ENCODE measurements at regions not wholly inside any gene's neighbourhood (a gene's known extent, or its start where the extent isn't known, plus 50 kb on each side); places are given as distances from the start of the nearest gene placed in this dataset.

GRCh38 chr18:55090564-55091188 is 131.4 kb upstream of the CCDC68 start:
- DNase-seq (ENCODE audit: low spot score): no peak

DNA sequence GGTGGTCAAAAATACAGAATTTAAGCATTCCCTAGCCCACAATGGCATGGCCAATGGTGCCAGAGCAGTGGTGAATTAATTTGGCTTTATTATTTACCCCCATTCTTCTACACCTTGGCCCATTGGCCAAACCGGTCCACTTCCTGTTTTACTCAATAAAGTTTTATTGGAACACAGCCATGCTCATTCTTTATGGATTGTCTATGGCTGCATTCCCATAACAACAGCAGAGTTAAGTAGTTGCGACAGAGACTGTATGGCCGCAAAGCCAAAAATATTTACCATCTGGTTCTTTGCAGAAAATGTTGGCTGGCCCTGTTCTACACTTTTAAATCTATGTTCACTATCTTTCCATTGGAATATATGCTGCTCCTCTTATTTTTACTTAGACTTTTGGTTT is 130.3 kb upstream of the CCDC68 start:
- DNase-seq (ENCODE audit: low spot score): no peak

DNA sequence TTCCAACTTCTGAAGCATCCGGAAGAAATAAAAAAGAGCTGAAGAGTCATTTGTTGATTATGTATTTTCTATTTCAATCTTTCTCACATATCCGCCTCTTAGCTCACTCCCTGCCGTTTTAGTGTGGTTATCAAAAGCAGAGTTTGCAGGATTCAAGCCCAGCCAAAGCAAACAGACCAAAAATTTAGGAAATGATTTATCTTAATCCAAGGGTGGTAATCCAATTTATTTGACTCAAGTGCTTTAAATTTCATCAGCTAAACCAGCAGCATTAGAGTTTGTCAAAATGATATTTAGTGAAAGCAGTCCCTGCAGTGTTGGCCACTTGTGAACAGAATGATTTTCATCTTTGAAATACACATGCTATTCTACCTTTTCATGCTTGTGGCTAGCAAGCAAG is 129.3 kb upstream of the CCDC68 start:
- no peak for DNase-seq (ENCODE audit: low spot score)

GRCh38 chr18:55088000-55088401 is 128.7 kb upstream of the CCDC68 start:
- DNase-seq (ENCODE audit: low spot score): no peak

- no peak for DNase-seq (ENCODE audit: low spot score)
Observed at GRCh38 chr18:55086906-55087305, 127.6 kb upstream of the CCDC68 start.

- no peak for DNase-seq (ENCODE audit: low spot score)
Observed at GRCh38 chr18:55085557-55086285, 126.5 kb upstream of the CCDC68 start.

DNA sequence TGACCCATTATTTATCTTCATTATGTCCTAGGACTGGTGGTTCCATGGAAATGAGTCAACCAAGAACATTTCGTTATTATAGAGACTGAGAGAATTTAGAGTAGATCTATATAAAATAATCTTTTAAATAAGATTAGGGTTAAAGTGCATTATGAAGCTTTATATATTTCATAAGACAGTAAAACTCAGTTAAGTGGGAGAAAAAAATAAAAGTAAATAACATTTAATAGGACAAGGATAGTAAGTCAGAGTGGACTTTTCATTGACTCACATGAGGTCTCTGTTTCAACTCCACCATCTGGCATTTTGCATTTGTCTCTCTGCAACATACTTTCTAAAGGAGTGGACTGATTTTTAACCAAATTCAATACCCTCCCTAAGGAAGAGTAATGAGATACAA is 125.3 kb upstream of the CCDC68 start:
- no peak for DNase-seq (ENCODE audit: low spot score)

DNA sequence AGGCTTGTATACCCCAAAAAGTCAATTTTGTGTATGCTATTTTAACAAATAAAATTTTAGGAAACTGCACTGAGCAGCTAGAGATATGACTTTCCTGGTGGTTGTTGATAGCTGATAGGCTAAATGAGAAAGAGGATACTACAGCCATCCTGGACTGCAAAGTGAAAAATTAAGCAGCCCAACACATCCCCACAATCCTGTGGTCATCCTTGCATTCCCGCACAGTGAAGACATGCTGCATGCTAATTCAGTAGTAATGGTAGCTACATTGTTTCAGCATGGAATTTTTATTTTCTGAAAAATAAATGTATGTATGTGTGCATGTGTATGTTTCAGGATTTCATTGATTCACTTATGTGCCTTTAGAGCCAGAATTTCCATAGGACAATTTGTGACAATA is 124.2 kb upstream of the CCDC68 start:
- no peak for DNase-seq (ENCODE audit: low spot score)

DNA sequence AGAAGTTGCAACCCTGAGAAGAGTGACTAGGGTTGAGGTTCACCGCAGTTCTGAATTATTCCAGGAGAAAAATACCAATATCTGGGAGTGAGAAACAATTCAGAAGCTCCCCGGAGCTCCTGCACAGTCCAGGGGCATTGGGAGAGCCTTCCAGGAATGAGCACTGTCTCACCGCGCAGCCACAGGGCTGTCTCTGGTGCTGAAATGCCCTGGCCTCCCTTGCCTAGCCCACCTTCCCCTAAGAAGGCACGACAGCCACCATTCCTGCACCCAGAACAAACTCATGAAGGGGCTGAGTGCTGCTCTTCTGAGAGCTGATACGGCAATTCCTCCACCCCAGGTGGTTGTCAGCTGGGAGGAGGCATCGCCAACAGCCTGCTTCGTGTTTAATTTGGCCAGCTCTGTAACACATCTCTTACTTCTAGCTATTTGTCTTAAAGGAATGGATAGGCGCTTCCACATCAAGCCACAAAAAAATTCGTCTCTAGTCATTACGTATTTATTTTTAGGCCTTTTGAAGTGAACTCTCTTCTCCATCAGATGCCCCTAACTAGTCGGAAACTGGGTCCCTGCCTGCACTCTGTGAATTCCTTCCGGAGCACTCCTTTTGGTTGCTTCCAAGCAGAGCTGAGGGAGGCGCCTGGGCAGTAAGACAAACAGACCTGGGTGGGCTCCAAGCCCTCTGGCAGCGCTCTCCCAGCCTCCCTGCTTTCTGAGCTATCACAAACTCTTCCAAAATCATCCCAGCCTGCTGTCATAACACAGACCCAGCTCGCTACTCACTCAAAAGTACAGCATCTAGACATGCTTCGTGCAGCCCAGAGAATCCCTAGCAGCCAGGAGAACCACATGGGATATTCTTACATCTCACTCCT is 120.5 kb upstream of the CCDC68 start:
- DNase-seq (ENCODE audit: low spot score): peak; percentile 0

GRCh38 chr18:55079067-55079466 is 119.8 kb upstream of the CCDC68 start:
- DNase-seq (ENCODE audit: low spot score): no peak

GRCh38 chr18:55078303-55078932 is 119.2 kb upstream of the CCDC68 start:
- DNase-seq (ENCODE audit: low spot score): no peak

GRCh38 chr18:55076643-55077218 is 117.5 kb upstream of the CCDC68 start:
- DNase-seq (ENCODE audit: low spot score): no peak

DNA sequence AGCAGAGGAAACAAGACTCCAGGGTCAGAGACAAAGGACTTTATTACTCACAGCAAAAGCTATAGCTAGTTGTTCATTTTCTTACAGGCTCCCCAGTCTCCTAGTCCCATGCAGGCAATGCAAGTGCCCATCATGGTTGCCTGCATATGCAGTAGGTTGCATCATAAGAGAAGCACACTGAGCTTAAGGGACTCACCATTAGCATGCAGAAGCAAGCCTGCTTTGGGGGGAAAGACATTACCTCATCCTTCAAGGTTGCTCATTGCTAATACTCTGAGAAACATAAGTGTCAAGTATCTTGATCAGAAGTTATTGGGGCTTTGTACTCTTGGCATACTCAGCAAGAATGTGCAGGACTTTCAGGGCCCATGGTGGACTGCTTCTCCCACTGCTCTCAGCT is 114.6 kb upstream of the CCDC68 start:
- no peak for DNase-seq (ENCODE audit: low spot score)

DNA sequence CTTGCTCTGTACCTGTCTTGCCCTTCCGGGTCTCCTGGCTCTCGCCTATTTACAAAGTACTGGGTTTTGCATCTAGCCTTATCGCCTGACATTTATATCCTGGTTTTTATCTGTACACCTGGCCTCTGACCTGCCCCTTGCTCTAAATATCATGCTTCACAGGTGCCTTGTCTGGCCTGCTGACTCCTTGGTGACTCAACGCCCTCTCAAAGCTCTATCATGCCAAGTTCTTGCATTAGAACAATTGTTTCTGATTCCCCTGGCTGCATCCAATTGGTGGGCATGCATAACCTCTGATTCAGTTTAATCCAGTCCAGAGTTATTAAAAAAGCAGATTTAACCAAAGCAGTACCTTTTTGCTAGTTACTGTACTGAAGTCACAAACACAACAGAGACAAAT is 113.9 kb upstream of the CCDC68 start:
- DNase-seq (ENCODE audit: low spot score): no peak

GRCh38 chr18:55072698-55073097 is 113.4 kb upstream of the CCDC68 start:
- no peak for DNase-seq (ENCODE audit: low spot score)

- DNase-seq (ENCODE audit: low spot score): no peak
Observed at GRCh38 chr18:55072181-55072580, 112.9 kb upstream of the CCDC68 start.

- no peak for DNase-seq (ENCODE audit: low spot score)
Observed at GRCh38 chr18:55069497-55069896, 110.2 kb upstream of the CCDC68 start.

DNA sequence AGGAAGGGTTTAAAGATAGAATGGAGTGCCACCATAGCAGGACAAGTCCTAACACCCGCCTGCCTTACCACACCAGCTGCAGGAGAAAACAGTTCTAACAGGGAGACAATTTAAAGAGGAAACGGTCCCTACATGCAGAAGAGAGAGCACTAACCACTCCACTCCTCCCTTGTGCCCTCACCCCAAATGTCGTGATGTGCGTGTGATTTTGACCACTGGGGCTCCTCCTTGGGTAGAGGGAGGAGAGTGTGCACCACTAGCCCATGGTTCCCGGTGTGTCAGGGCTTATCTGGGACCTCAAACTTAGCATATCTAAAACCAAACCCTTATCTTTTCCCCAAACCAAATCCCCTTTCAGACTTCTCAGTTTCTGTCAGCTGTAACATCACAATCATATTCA is 105.5 kb upstream of the CCDC68 start:
- no peak for DNase-seq (ENCODE audit: low spot score)

GRCh38 chr18:55064073-55064472 is 104.8 kb upstream of the CCDC68 start:
- no peak for DNase-seq (ENCODE audit: low spot score)

GRCh38 chr18:55054021-55054990 is 95.0 kb upstream of the CCDC68 start:
- no peak for DNase-seq (ENCODE audit: low spot score)

GRCh38 chr18:55048892-55049291 is 89.6 kb upstream of the CCDC68 start:
- DNase-seq (ENCODE audit: low spot score): peak; percentile 11
